DOHH2 (cell line): ENCODE measurements at regions not wholly inside any gene's neighbourhood (a gene's known extent, or its start where the extent isn't known, plus 50 kb on each side); places are given as distances from the start of the nearest gene placed in this dataset.

Experiments
- H3F3A ChIP-seq: fragments of 200-600 bp; sonication (generic), shearing (Covaris generic); 2 replicates; pipeline ENCODE4 v1.6.0; 2016; ENCODE audit warnings: antibody characterized with exemption, mild to moderate bottlenecking; ENCODE audit not compliant: control insufficient read depth, insufficient read depth
- H3K27ac ChIP-seq: fragments of 200-600 bp; sonication (generic); 2 replicates; pipeline ENCODE4 v1.5.1; 2014; ENCODE audit warnings: low read depth, mild to moderate bottlenecking, low read length, moderate library complexity
- H3K27me3 ChIP-seq: fragments of 200-600 bp; sonication (generic); 2 replicates; pipeline ENCODE4 v1.6.1; 2014; ENCODE audit warnings: mild to moderate bottlenecking, low read length, mixed read lengths; ENCODE audit not compliant: control insufficient read depth
- H3K36me3 ChIP-seq: fragments of 200-600 bp; sonication (generic); 2 replicates; pipeline ENCODE4 v1.6.1; 2014; ENCODE audit warnings: mild to moderate bottlenecking, low read length, moderate library complexity, mixed read lengths; ENCODE audit not compliant: control insufficient read depth
- H3K4me1 ChIP-seq: fragments of 200-600 bp; sonication (generic); 2 replicates; pipeline ENCODE4 v1.6.1; 2014; ENCODE audit warnings: mild to moderate bottlenecking, low read length, mixed read lengths; ENCODE audit not compliant: control insufficient read depth
- H3K4me2 ChIP-seq: fragments of 200-600 bp; sonication (generic); 2 replicates; pipeline ENCODE4 v1.6.0; 2014; ENCODE audit warnings: mild to moderate bottlenecking, low read length, moderate library complexity
- H3K4me3 ChIP-seq: fragments of 200-600 bp; sonication (generic); 2 replicates; pipeline ENCODE4 v1.5.1; 2014; ENCODE audit warnings: mild to moderate bottlenecking, low read length, mixed read lengths
- H3K79me2 ChIP-seq: fragments of 200-600 bp; sonication (generic); 2 replicates; pipeline ENCODE4 v1.6.1; 2014; ENCODE audit warnings: mild to moderate bottlenecking, low read length, mixed read lengths; ENCODE audit not compliant: control insufficient read depth
- H3K9me2 ChIP-seq: fragments of 200-600 bp; sonication (generic); replicated peaks from 2 replicates; pipeline ENCODE4 v1.6.1; 2014; ENCODE audit warnings: mild to moderate bottlenecking, low read length, mixed read lengths; ENCODE audit not compliant: control insufficient read depth
- H3K9me3 ChIP-seq: fragments of 200-600 bp; sonication (generic); 2 replicates; pipeline ENCODE4 v1.6.1; 2014; ENCODE audit warnings: antibody characterized with exemption, low read length, mixed read lengths; ENCODE audit not compliant: control insufficient read depth, insufficient read depth
- H4K20me1 ChIP-seq: fragments of 200-600 bp; sonication (generic); 2 replicates; pipeline ENCODE4 v1.6.0; 2014; ENCODE audit warnings: low read depth, mild to moderate bottlenecking, antibody characterized with exemption, low read length, moderate library complexity; ENCODE audit not compliant: control insufficient read depth, insufficient read depth
- CTCF ChIP-seq: fragments of 200-600 bp; sonication (generic); IDR thresholded peaks from one replicate; pipeline ENCODE4 v1.5.1; 2014; ENCODE audit warnings: antibody characterized with exemption, mild to moderate bottlenecking, low read depth, low read length; ENCODE audit not compliant: poor library complexity, severe bottlenecking
- EZH2phosphoT487 ChIP-seq: fragments of 200-600 bp; sonication (generic); IDR thresholded peaks from 2 replicates; pipeline ENCODE4 v1.6.1; 2017; ENCODE audit warnings: borderline replicate concordance, mild to moderate bottlenecking, antibody characterized with exemption, low read length, moderate library complexity, mixed read lengths

GRCh38 chr4:105050896-105051295 lies 95.8 kb upstream of the TET2 start:
- Histone ChIP-seq H3K9me3 (no peaks in the 10 kb centered on the region), H3K4me2 (no peak overlapping the region), H3K27ac (no peak overlapping the region), H3K9me2 (no peaks in the 10 kb centered on the region), H3K27me3 (no peaks in the 10 kb centered on the region), H4K20me1 (no peaks in the 10 kb centered on the region), H3K36me3 (no peaks in the 10 kb centered on the region), H3K4me3 (no peak overlapping the region), H3K4me1 (no peaks in the 10 kb centered on the region), H3K79me2 (no peaks in the 10 kb centered on the region), H3F3A (no peaks in the 10 kb centered on the region)
- TF ChIP-seq CTCF, result no peak

GRCh38 chr4:105057370-105058105 lies 89.1 kb upstream of the TET2 start:
- Histone ChIP-seq H3K4me3 (no peak overlapping the region), H3K4me2 (no peak overlapping the region), H3K36me3 (no peaks in the 10 kb centered on the region), H3K9me3 (no peaks in the 10 kb centered on the region), H3F3A (no peaks in the 10 kb centered on the region), H3K79me2 (no peaks in the 10 kb centered on the region), H3K9me2 (no peaks in the 10 kb centered on the region), H3K27me3 (peaks cover 4% of the 10 kb centered on the region; the same call in 1 of the 2 replicates), H4K20me1 (no peaks in the 10 kb centered on the region), H3K4me1 (peaks cover 8% of the 10 kb centered on the region), H3K27ac (no peak overlapping the region)
- TF ChIP-seq EZH2phosphoT487 (no peak), CTCF (no peak)

GRCh38 chr4:105058177-105058812 lies 88.4 kb upstream of the TET2 start:
- H3K4me1 ChIP-seq, result peaks cover 8% of the 10 kb centered on the region
- H3K27me3 ChIP-seq, result peaks cover 4% of the 10 kb centered on the region; the same call in 1 of the 2 replicates
- H3K36me3 ChIP-seq, result no peaks in the 10 kb centered on the region
- TF ChIP-seq EZH2phosphoT487 (no peak), CTCF (no peak)
- H4K20me1 ChIP-seq, result no peaks in the 10 kb centered on the region
- no peak overlapping the region for H3K4me3 ChIP-seq
- no peaks in the 10 kb centered on the region for H3K79me2 ChIP-seq
- H3K4me2 ChIP-seq, result no peak overlapping the region
- no peaks in the 10 kb centered on the region for H3K9me2 ChIP-seq
- H3K27ac ChIP-seq, result no peak overlapping the region
- no peaks in the 10 kb centered on the region for H3F3A ChIP-seq
- no peaks in the 10 kb centered on the region for H3K9me3 ChIP-seq
